C4-2B (cell line): ENCODE measurements at regions not wholly inside any gene's neighbourhood (a gene's known extent, or its start where the extent isn't known, plus 50 kb on each side); places are given as distances from the start of the nearest gene placed in this dataset.

Experiments
- H3K27ac ChIP-seq: fragments of 450-650 bp; 2 replicates; pipeline ENCODE4 v1.5.1; 2017
- CTCF ChIP-seq: fragments of 450-650 bp; conservative IDR thresholded peaks from 2 replicates; pipeline ENCODE4 v1.5.1; 2017; ENCODE audit warnings: mild to moderate bottlenecking
- ZFX ChIP-seq: fragments of 450-650 bp; IDR thresholded peaks from 2 replicates; pipeline ENCODE4 v1.6.1; 2017

GRCh38 chr6:68339488-68340131 is 295.5 kb upstream of the ADGRB3 start:
- H3K27ac ChIP-seq: no peak overlapping the region
- TF ChIP-seq ZFX (no peak), CTCF (no peak)

GRCh38 chr6:68333442-68333841 is 301.6 kb upstream of the ADGRB3 start:
- no peak overlapping the region for H3K27ac ChIP-seq
- TF ChIP-seq CTCF: no peak
- no peak for TF ChIP-seq ZFX

- H3K27ac ChIP-seq: no peak overlapping the region
- TF ChIP-seq CTCF: no peak
Measured at GRCh38 chr6:68328156-68328555, 306.9 kb upstream of the ADGRB3 start.

GRCh38 chr6:68326762-68327161 is 308.3 kb upstream of the ADGRB3 start:
- H3K27ac ChIP-seq: no peak overlapping the region
- TF ChIP-seq ZFX (no peak), CTCF (no peak)

GRCh38 chr6:68317366-68317765 is 317.7 kb upstream of the ADGRB3 start:
- no peak overlapping the region for H3K27ac ChIP-seq
- TF ChIP-seq ZFX: no peak
- no peak for TF ChIP-seq CTCF

GRCh38 chr6:68313911-68314310 is 321.2 kb upstream of the ADGRB3 start:
- TF ChIP-seq CTCF: peak; percentile 44
- TF ChIP-seq ZFX: no peak
- no peak overlapping the region for H3K27ac ChIP-seq

- TF ChIP-seq ZFX: no peak
- TF ChIP-seq CTCF: no peak
- no peak overlapping the region for H3K27ac ChIP-seq
Measured at GRCh38 chr6:68307301-68307700, 327.8 kb upstream of the ADGRB3 start.
